Stimulated activated CD8-positive, alpha-beta memory T cell treated with anti-CD3 and anti-CD28 coated beads, Interleukin-7, amount 100 ng/mL, for 1 hour (primary cell): ENCODE measurements at regions not wholly inside any gene's neighbourhood (a gene's known extent, or its start where the extent isn't known, plus 50 kb on each side); places are given as distances from the start of the nearest gene placed in this dataset.
"Not testable (repeated sequence)": the region's sequence is repeated elsewhere in the genome, so short reads cannot be mapped to it uniquely, and the experiment has no call there.

Source experiments
- DNase-seq, 2 donors: peaks; one replicate each; pipeline ENCODE4 v3.0.0-alpha.2; 2020; ENCODE audit warnings: low read depth in 2 of 2

DNA sequence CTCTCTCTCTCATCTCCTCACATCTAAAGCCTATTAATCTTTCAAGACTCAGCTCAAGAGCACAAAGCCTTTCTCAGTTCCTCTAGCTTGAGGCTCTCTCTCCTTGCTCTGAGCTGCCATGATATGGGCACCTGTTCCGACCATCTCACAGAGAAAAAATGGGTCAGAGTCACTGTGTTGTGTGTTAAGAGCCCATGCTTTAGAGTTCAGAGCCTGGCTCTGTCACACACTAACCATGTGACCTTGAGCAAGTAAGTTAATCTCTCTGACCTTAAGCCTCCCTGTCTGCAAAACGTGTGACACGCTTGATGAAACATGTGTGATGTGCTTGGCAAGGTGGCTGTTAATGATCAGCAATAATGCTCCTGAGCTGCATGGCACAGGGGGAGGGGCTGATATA lies 245.2 kb downstream of the DLEU7 start:
- DNase-seq: no peak

DNA sequence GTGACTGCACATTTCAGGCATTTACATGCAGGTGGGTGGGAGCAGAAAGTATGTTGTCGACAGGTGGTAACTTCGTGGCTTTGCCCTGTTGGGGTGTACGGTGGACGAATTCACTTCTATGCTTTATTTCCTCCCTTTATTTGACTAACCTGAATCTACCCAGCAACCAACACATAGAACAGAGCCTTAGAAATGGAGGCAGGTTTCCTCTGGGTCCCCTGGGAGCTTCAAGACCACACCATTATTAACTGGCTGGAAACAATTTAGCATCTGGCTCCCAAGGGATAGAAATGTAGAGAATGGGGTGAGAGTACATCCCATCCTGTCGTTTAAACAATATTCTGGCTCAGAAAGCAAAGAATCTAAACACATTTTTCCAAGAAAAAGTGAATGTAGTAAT lies 244.4 kb downstream of the DLEU7 start:
- DNase-seq: no peak

- DNase-seq: no peak
Observed at GRCh38 chr13:50599927-50600326, 243.6 kb downstream of the DLEU7 start.

DNA sequence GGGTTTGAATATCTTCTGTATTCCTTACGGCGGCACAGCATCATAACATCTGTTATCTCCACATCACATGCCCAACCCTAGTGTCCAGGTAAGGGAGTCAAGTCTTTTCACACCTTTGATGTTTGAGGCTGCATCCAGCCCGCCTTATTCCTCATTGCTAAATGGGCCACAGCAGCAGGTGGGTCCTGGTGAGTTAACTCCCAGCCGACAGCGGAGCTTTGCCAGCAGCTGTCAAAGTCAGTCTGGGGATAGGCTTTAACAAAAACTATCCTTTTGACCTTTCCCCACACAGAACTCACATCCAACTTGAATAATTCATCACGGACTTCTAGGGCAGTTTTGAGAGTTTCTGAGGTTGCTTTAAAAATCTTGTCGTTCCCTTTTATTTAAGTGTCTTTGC lies 235.1 kb downstream of the DLEU7 start:
- no peak for DNase-seq

- no peak for DNase-seq
Observed at GRCh38 chr13:50609011-50609410, 234.5 kb downstream of the DLEU7 start.

DNA sequence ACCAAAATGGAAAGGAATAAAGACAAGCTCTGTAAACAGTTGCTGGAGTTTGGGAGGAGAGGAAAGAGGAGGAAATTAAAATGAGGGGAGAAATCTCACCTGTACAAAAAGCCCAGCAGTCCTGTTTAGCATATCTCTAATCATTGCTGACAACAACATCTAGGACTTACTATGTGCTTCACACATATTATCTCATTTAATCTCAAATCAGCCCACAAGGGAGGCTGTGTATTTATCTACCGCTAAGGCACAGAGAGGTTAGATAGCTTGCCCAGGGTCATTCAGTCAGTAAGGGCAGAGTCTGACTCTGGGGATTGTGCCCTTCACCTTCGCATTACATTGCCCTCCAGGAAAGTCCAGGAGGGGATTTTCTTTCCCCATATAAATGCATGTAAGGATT lies 233.3 kb downstream of the DLEU7 start:
- DNase-seq: no peak

DNA sequence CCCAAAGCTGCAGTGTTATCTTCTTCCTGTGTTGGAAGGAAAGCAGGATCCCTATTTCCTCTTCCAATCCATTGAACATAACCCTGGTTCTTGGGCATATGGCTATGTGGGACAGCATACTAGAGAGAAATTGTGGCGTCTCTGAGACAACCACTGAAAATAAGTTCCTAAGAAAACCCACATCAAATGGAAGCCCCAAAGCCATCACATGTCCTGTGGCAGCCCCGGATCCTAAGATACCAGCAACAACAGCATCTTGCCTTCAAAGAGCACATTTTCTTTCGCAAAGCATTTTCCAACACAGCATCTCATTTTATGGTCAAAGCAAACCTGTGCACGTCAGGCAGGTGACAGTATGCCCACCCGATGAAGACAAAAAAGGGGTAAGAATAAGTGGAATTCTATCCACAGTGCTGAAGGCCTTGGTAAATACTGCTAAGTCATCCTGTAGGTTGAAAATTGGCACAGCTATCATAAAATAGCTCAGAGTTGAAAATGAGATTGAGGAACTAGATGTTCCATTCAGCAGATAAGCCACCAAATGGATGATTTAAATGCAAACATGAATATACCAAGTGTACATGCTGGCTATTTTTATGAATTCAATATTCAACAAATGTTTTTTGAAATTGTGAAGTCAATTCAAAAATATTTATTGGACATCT lies 232.2 kb downstream of the DLEU7 start:
- no peak for DNase-seq

GRCh38 chr13:50612717-50613116 lies 230.8 kb downstream of the DLEU7 start:
- no peak for DNase-seq

- no peak for DNase-seq
Observed at GRCh38 chr13:50613356-50613831, 230.1 kb downstream of the DLEU7 start.

GRCh38 chr13:50615234-50615633 lies 228.3 kb downstream of the DLEU7 start:
- no peak for DNase-seq

- DNase-seq: no peak
Observed at GRCh38 chr13:50616101-50616500, 227.4 kb downstream of the DLEU7 start.

DNA sequence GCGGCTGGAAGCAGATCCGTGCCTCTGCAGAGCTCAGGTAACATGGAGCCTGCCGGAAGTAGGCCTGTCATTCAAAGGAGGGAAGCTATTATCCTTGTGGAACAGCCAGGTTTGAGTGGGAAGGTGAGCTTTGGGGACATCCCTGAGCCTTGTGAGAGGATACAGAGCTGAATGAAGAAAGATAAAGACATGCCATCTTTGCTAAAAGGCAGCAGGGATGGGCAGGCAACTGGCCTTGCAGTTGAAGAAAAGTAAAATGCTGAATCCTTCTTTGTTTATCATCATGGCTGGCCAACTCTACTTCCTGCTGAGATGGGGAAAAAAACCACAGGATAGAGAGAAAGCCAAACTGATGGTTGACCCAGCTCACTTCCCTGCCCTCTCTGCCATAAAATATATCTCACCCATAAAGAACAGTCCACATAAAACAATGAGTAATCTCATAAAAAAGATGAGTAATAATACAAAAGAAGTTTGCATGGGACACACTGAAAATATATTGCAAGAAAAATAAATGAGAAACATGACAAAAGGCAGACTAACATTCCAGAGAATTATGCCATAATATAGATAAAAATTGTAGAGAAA lies 226.3 kb downstream of the DLEU7 start:
- no peak for DNase-seq

- no peak for DNase-seq
Observed at GRCh38 chr13:50618206-50618605, 225.3 kb downstream of the DLEU7 start.

DNA sequence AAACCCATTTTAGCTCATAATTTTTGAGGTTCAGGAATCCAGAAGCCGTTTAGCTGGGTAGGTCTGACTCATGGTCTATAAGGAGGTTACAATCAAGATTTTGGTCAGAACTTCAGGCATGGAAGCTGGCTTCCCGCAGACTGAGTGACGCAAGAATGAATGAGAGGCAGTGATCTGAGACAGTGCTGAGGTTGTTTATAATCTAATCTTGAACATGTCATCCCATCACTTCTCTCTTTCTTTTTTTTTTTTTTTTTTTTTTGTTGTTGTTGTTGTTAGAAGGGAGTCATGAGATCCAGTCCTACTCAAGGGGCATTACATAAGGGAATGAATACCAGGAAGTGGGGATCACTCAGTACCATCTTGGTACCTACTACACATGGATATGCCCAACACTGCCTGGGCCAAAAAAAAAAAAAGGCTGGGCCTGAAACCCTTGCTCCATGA lies 217.4 kb downstream of the DLEU7 start:
- no peak for DNase-seq

- no peak for DNase-seq
Observed at GRCh38 chr13:50627111-50627510, 216.4 kb downstream of the DLEU7 start.

DNA sequence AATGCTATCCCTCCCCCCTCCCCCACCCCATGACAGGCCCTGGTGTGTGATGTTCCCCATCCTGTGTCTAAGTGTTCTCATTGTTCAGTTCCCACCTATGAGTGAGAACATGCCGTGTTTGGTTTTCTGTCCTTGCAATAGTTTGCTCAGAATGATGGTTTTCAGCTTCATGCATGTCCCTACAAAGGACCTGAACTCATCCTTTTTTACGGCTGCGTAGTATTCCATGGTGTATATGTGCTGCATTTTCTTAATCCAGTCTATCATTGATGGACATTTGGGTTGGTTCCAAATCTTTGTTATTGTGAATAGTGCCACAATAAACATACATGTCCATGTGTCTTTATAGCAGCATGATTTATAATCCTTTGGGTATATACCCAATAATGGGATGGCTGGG lies 215.0 kb downstream of the DLEU7 start:
- not testable (repeated sequence) for DNase-seq

GRCh38 chr13:50629497-50629896 lies 214.0 kb downstream of the DLEU7 start:
- no peak for DNase-seq

DNA sequence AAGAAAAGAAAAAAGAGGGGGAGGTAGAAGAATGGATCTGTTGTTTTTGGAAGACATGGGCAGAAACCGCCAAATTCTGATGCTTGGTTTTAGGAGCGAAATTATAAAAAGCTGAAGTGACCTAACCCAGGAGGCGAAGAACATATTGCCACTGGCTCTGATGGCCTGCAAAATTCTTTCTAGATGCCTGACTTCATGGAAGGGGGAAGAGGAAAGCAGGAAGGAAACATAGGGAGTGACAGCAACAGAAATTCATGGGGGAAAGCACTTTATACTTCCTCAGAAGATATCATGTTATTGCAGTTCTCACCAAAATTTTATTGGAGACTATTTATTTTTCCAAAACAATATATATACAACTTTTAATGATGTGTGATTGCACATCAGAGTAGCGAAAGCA lies 213.5 kb downstream of the DLEU7 start:
- no peak for DNase-seq

- DNase-seq: no peak
Observed at GRCh38 chr13:50631041-50631440, 212.5 kb downstream of the DLEU7 start.

GRCh38 chr13:50634339-50634738 lies 209.2 kb downstream of the DLEU7 start:
- no peak for DNase-seq

- DNase-seq: no peak
Observed at GRCh38 chr13:50635504-50635903, 208.0 kb downstream of the DLEU7 start.

- DNase-seq: no peak
Observed at GRCh38 chr13:50636007-50636704, 207.3 kb downstream of the DLEU7 start.

GRCh38 chr13:50643060-50643459 lies 200.4 kb downstream of the DLEU7 start:
- no peak for DNase-seq
